ENCODE measurements at regions not wholly inside any gene's neighbourhood (a gene's known extent, or its start where the extent isn't known, plus 50 kb on each side); places are given as distances from the start of the nearest gene placed in this dataset.

- no peak for DNase-seq (ENCODE audit: low spot score)
- intact Hi-C loops (cut with DNase I), result no loop called here
These were observed 297.8 kb downstream of the WDR11 start for GRCh38 chr10:121148921-121149320.

DNA sequence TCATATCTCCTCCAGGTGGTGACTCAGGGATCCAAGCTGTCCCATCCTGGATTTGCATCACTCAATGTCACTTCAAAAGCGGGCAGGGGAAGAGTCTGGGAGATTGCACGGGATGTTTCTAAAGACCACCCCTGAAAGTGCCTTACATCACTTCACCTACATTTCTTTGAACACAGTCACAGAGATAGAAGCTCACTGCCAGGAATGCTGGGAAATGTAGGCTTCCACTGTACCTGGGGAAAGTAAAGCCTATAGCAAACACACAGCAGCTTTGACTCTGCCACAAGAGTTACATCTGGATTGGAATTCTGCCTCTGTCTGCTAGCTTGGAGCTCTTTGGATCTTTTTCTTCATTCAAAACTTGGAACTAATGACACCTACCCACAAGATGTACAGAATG lies 300.9 kb downstream of the WDR11 start:
- intact Hi-C loops (cut with DNase I), result no loop called here
- DNase-seq (ENCODE audit: low spot score), result no peak

GRCh38 chr10:121152935-121153334 lies 301.8 kb downstream of the WDR11 start:
- intact Hi-C loops (cut with DNase I), result no loop called here
- no peak for DNase-seq (ENCODE audit: low spot score)

DNA sequence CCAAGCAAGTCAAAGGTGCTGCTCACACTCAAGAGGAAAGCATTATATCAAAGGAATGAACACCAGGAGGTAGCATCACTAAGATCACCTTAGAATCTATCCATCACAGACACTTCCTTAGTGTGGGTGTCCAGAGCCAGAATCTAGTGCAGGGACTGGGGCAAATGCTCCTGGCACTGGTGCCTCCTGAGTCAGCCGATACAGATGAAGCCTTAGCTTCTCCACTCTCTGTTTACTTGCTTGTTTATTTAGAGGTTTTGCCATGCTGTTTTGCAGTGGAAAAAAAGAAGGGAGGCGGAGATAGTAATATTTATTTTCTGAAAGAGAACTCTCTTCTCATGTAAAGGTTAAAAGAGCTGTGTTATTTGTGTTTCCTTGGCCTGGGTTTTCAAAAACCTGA lies 303.1 kb downstream of the WDR11 start:
- DNase-seq (ENCODE audit: low spot score), result no peak
- intact Hi-C loops (cut with DNase I), result no loop called here

- intact Hi-C loops (cut with DNase I), result no loop called here
- no peak for DNase-seq (ENCODE audit: low spot score)
These were observed 303.7 kb downstream of the WDR11 start for GRCh38 chr10:121154846-121155245.

- intact Hi-C loops (cut with DNase I), result no loop called here
- DNase-seq (ENCODE audit: low spot score), result no peak
These were observed 304.7 kb downstream of the WDR11 start for GRCh38 chr10:121155742-121156474.

- DNase-seq (ENCODE audit: low spot score), result no peak
- intact Hi-C loops (cut with DNase I), result no loop called here
These were observed 306.8 kb downstream of the WDR11 start for GRCh38 chr10:121157998-121158397.

- DNase-seq (ENCODE audit: low spot score), result no peak
- intact Hi-C loops (cut with DNase I), result no loop called here
These were observed 307.9 kb downstream of the WDR11 start for GRCh38 chr10:121158988-121159579.

- no peak for DNase-seq (ENCODE audit: low spot score)
- intact Hi-C loops (cut with DNase I), result no loop called here
These were observed 308.5 kb downstream of the WDR11 start for GRCh38 chr10:121159670-121160069.

DNA sequence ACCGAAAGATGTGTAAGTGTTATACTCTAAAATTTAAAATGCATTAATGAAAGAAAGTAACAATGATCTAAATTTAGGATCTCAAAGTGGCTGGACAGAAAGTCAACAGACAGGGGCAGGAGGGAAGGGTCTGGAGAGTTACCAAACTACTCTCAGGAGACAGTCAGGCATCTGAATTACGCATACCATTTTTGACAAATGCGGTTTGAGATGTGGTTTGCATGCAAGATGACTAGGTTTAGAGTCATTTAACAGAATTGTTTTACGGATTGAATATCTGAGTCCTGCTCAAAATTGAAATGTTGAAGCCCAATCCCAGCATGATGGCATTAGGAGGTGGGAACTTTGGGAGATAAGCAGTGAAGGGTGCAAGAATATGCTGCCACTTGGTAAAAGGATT lies 314.1 kb downstream of the WDR11 start:
- intact Hi-C loops (cut with DNase I), result no loop called here
- no peak for DNase-seq (ENCODE audit: low spot score)

DNA sequence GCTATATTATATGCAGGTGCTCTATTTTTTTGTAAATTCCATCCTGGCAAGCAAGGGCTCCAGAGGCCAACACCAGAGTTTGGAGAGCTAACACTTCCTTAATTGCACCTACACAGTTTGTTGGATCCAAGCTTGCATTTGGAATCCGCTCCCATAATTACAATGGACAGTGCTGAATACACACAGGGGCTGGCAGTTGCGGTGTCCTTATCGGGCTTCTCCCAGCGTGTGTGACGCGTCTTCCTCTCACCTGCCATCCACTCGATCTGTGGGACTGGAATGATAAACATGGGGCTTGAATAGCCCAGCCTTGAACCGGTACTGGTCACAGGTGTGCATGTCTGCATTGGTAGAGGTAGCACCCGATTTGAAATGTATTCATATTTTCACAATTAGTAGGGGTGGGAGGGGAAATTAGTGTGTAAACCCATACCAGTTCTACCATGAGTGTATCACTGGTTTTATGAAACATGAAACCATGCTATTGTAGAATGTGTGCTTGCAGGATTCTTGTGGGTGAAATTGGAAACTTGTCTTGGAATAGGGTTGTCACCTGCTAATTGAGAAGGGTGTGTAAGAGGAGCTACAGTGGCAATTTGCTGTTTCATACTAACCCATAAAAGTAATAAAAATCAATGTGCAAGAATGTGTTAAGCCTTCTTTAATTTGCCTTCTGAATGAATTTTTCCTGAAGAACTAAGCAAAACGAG lies 316.5 kb downstream of the WDR11 start:
- intact Hi-C loops (cut with DNase I), result no loop called here
- DNase-seq (ENCODE audit: low spot score), result no peak

GRCh38 chr10:121168545-121169216 lies 317.5 kb downstream of the WDR11 start:
- intact Hi-C loops (cut with DNase I), result no loop called here
- no peak for DNase-seq (ENCODE audit: low spot score)

DNA sequence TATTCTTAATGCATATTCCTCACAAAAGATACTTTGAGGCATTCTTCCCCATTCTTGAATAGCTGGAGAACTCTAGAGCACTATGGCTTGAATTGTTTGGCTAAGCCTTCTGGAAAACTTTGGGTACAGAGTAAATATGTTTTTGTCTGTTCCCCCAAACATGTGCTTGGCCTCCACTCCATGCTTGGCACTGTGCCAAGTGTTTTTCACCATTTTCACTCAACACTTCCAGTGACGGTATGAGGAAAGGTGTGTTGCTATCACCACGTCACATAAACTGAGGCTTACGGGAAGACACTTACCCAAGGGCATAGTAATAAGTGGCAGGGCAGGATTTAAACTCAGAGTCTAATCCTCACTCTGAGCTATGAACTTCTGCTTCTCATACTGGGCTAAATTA lies 318.2 kb downstream of the WDR11 start:
- intact Hi-C loops (cut with DNase I), result no loop called here
- DNase-seq (ENCODE audit: low spot score), result no peak

GRCh38 chr10:121171825-121172787 lies 320.9 kb downstream of the WDR11 start:
- intact Hi-C loops (cut with DNase I), result no loop called here
- DNase-seq (ENCODE audit: low spot score), result no peak

- DNase-seq (ENCODE audit: low spot score), result no peak
- intact Hi-C loops (cut with DNase I), result no loop called here
These were observed 327.8 kb downstream of the WDR11 start for GRCh38 chr10:121179006-121179405.

GRCh38 chr10:121182219-121182618 lies 331.1 kb downstream of the WDR11 start:
- no peak for DNase-seq (ENCODE audit: low spot score)
- intact Hi-C loops (cut with DNase I), result no loop called here

GRCh38 chr10:121183236-121183635 lies 332.1 kb downstream of the WDR11 start:
- intact Hi-C loops (cut with DNase I), result no loop called here
- DNase-seq (ENCODE audit: low spot score), result no peak

DNA sequence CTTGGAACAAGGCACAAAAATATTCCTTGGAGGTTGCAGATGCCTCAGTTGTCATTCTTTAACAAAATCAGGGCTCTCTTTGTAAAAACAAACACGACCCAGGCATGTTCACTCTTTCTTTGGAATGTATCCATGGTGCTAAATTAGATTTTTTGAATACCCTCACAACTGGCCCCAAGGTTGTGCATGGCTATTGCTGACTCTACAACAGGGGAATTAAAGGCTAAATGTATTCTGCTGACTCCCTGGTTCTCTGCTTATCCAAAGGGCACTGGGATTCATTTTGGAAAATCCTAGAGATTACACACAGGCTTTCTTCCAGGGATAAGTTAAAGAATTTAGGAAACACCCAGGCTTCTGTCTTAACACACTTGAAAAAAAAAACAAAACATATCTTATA lies 332.5 kb downstream of the WDR11 start:
- intact Hi-C loops (cut with DNase I), result no loop called here
- DNase-seq (ENCODE audit: low spot score), result no peak

- intact Hi-C loops (cut with DNase I), result no loop called here
- DNase-seq (ENCODE audit: low spot score), result no peak
These were observed 334.8 kb downstream of the WDR11 start for GRCh38 chr10:121185816-121186455.

Measured in posterior vena cava (tissue), 2 donors.